A172 (cell line): ENCODE measurements at regions not wholly inside any gene's neighbourhood (a gene's known extent, or its start where the extent isn't known, plus 50 kb on each side); places are given as distances from the start of the nearest gene placed in this dataset.
"Not testable (repeated sequence)": the region's sequence is repeated elsewhere in the genome, so short reads cannot be mapped to it uniquely, and the experiment has no call there.

Experiments
- DNase-seq: peaks from one replicate; pipeline ENCODE4 v3.0.0-alpha.2; 2015; ENCODE audit warnings: low spot score

GRCh38 chr2:16037808-16038457 is 97.6 kb downstream of the MYCN start:
- no peak for DNase-seq

GRCh38 chr2:16036951-16037350 is 96.6 kb downstream of the MYCN start:
- DNase-seq: no peak

GRCh38 chr2:16035747-16036745 is 95.7 kb downstream of the MYCN start:
- no peak for DNase-seq

GRCh38 chr2:16034975-16035746 is 94.8 kb downstream of the MYCN start:
- DNase-seq: no peak

- DNase-seq: no peak
These were observed 94.0 kb downstream of the MYCN start for GRCh38 chr2:16034151-16034974.

- DNase-seq: no peak
These were observed 92.6 kb downstream of the MYCN start for GRCh38 chr2:16033032-16033293.

GRCh38 chr2:16032282-16033031 is 92.1 kb downstream of the MYCN start:
- DNase-seq: no peak

- no peak for DNase-seq
These were observed 91.5 kb downstream of the MYCN start for GRCh38 chr2:16031848-16032159.

- DNase-seq: no peak
These were observed 90.9 kb downstream of the MYCN start for GRCh38 chr2:16031058-16031847.

GRCh38 chr2:16030206-16031057 is 90.1 kb downstream of the MYCN start:
- DNase-seq: no peak

GRCh38 chr2:16028644-16029043 is 88.3 kb downstream of the MYCN start:
- no peak for DNase-seq

- DNase-seq: no peak
These were observed 86.6 kb downstream of the MYCN start for GRCh38 chr2:16026816-16027501.

GRCh38 chr2:16025876-16026640 is 85.7 kb downstream of the MYCN start:
- no peak for DNase-seq

- no peak for DNase-seq
These were observed 85.0 kb downstream of the MYCN start for GRCh38 chr2:16025211-16025875.

- DNase-seq: not testable (repeated sequence)
These were observed 84.3 kb downstream of the MYCN start for GRCh38 chr2:16024628-16025027.

GRCh38 chr2:16023506-16024360 is 83.4 kb downstream of the MYCN start:
- no peak for DNase-seq
